GM10266 (cell line): ENCODE measurements at regions not wholly inside any gene's neighbourhood (a gene's known extent, or its start where the extent isn't known, plus 50 kb on each side); places are given as distances from the start of the nearest gene placed in this dataset.

Experiments
- DNase-seq: peaks from one replicate; pipeline ENCODE4 v3.0.0; 2012; ENCODE audit errors: extremely low spot score
- CTCF ChIP-seq: IDR thresholded peaks from 2 replicates; pipeline ENCODE4 v1.5.1; 2012; ENCODE audit warnings: mild to moderate bottlenecking, low read depth; ENCODE audit not compliant: control insufficient read depth, insufficient read depth; ENCODE audit errors: missing control alignments

GRCh38 chr13:106987427-106987785 lies 419.5 kb upstream of the ARGLU1 start:
- DNase-seq = no peak
- no peak for TF ChIP-seq CTCF

- TF ChIP-seq CTCF = no peak
- DNase-seq = no peak
These were observed 418.9 kb upstream of the ARGLU1 start for GRCh38 chr13:106986687-106987426.

GRCh38 chr13:106986033-106986484 lies 418.1 kb upstream of the ARGLU1 start:
- TF ChIP-seq CTCF = no peak
- no peak for DNase-seq

- TF ChIP-seq CTCF = no peak
- DNase-seq = no peak
These were observed 417.5 kb upstream of the ARGLU1 start for GRCh38 chr13:106985481-106985880.

- DNase-seq = no peak
- TF ChIP-seq CTCF = no peak
These were observed 413.1 kb upstream of the ARGLU1 start for GRCh38 chr13:106981051-106981450.

- TF ChIP-seq CTCF = no peak
- no peak for DNase-seq
These were observed 399.5 kb upstream of the ARGLU1 start for GRCh38 chr13:106967391-106967790.

GRCh38 chr13:106963151-106963550 lies 395.2 kb upstream of the ARGLU1 start:
- no peak for TF ChIP-seq CTCF
- no peak for DNase-seq
